NCI-H748 treated with DMSO at 0.1 percent for 48 hours (cell line): ENCODE measurements at regions not wholly inside any gene's neighbourhood (a gene's known extent, or its start where the extent isn't known, plus 50 kb on each side); places are given as distances from the start of the nearest gene placed in this dataset.

Experiments used
- DNase-seq: peaks from one replicate; lab custom pipeline; 2025; lab: John Stamatoyannopoulos, UW

DNA sequence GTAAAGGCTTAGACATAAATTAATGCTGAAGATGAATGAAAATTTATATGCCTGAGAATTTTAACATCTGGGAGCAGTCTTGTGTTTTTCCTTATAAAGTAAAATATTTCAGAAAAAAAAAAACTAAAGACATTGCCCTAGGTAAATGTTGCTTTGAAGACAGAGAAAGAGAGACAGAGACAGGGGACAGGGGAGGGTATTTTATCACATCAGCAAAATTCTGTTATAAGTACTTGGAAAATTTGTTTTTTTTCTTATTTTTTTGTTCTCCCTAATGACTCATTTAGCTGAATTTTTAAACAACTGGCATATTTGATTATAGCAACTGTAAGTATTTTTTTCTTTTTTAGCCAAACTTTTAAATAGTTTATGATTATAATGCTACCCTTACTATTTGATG lies 1540.6 kb upstream of the GBE1 start:
- no peak for DNase-seq

DNA sequence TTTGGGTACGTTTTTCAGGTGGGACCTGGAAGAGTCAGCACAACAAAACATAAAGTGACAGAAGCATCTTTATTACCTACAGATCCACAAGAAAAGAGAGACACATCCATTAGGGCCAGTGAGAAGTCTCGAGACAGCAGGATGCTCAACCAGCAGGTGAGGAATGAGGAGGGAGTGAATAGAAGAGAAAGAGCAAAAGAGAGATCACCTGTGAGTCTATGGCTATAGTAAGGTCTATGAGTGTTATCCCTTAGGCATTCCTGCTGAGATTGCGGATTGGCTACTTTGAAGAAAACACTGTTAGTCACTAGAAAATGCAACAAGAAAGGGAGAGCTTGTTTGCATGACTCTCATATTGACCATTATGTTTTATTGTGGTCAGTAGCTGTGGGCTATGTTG lies 1556.2 kb upstream of the GBE1 start:
- no peak for DNase-seq

DNA sequence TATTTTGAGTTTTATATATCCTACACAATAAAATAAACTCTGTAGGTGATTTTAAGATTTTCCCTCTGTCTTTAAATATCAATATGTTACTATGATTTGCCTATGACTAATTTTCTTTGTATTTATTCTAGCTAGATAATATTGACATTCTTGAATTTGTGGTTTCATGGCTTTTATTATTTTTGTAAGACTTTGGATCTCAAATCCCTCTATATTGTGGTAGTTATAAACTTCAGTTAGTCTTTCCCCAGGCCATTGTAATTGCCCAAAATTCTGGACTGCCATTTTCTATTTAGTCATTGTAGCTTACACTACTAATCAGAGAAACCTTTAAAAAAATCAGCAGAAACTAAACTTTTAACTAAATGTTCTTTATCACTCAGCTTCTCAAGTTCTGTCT lies 1559.3 kb upstream of the GBE1 start:
- DNase-seq = no peak

DNA sequence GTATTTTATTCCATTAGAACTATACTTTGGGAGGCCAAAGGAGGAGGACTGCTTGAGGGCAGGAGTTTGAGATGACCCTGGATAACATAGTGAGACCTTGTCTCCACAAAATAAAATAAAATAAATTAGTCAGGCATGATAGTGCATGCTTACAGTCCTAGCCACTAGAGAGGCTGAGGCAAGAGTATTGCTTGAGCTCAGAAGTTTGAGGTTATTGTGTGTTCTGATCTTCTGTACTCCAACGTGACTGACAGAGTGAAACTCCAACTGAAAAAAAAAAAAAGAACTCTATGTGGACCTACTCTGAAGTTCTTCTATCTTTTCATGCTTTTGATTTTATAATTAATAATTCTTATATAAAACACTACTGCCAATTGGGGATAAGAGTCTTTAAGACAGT lies 1560.0 kb upstream of the GBE1 start:
- no peak for DNase-seq

DNA sequence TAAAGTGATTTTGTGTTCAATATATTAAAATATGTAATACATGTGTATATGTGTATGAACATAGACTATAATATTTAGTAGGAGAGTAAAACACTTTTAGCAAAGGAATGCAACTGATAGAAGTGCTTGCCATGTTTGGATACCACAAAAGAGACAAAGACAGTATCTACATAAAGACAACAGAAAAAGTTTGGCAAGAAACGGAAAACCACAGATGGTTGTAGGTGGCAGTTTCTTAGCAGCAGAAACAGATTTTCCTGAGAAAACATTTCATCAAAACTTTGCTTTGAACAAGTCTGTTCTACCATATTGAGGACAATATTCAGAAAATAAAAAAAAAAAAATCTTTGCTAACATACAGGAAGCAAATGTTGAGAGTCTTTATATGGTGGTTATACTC lies 1560.4 kb upstream of the GBE1 start:
- DNase-seq = no peak

DNA sequence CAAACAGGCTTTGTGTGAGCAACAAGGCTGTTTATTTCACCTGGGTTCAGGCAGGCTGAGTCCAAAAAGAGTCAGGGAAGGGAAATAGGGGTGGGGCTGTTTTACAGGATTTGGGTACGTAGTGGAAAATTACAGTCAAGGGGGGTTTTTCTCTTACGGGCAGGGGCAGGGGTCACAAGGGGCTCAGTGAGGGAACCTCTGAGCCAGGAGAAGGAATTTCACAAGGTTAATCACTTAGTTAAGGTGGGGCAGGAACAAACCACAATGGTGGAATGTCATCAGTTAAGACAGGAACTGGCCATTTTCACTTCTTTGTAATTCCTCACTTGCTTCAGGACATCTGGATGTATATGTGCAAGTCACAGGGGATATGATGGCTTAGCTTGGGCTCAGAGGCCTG lies 1592.8 kb upstream of the GBE1 start:
- no peak for DNase-seq

DNA sequence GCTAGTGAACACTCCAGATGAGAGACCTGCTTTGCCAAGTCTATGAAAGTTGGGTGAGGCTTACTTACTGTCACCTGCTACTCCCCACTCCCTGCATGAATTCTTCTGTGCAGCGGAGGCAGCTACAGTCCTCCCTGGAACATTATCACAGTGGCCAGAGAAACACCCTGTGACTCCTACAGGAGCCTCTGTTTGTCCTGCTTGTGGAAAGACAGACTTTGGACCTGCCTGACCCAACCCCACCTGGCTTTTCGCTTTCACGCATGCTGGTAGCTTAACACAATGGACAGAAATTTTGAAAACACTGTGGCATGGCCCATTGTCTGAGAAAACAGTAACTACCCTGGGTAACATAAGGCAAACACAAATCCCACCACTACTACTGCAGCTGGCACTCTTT lies 1565.5 kb upstream of the CADM2 start:
- no peak for DNase-seq

DNA sequence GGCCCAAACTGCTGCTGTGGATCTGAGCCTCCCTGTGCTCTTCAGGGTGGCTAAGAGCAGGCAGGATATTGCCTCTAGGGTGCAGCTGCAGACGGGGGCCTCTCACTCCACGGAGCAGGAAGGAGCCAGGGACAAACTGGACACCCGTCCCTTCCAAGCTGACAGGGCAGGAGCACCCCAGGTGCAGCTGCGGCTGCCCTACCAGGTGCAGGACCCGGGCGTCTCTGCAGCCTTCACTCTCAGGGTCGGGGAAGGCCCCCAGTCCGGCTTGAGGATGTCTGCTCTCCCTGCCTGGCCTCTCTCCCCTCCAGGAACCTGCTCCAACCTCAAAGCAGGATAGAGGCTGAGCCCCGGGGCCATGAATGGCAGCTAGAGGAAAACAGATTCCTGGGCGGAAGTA lies 1554.9 kb upstream of the CADM2 start:
- DNase-seq = no peak

DNA sequence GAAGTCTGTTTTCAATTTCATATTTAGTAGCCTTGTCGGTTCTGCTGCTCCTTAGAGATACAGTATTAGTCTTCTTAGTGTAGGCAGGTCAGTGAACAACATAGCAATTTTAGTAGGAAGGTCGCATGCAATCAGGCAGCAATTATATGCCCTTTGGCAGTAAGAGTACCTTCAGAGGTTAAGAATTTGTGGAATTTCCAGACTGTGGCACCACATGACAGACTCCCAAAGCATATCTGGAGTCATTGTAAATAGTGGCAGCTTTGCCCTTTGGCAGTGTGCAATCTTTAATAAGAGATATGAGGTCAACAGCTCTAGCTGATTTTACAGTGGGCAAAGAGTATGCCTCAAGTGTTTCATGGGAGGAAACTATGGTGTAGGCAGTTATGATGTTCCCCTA lies 1532.5 kb upstream of the CADM2 start:
- DNase-seq = no peak

DNA sequence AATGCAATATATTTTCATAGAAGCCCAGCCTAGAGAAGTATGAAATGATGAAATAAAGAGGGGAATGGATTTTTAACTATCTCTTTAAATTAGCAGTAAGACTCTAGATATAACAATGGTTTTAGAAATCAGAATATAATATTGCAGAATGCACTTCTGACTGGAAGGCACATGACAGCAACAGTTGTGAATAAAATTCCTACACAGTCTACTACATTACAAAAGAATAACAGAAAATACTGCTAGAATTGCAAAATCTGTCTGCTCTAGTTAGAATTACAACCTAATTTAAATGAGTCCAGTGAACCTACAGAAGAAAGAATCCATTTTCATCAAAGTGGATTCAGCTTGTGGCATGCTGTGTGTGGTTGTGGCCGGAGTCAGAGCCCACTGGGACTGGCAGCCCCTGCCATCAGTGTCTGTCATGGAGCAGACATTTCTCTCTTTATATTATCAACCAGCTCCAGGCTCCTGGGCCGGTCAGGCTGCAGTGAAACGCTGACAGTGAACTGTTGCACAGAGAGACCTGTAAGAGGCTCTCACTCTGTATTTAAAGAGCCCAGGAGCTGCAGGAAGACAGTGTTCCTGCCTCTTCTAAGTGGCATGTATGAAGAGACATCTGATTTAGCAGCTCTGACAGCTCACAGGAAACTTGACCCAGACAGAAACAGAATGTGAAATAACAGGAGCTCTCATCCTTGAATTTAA lies 1523.8 kb upstream of the CADM2 start:
- DNase-seq = no peak

DNA sequence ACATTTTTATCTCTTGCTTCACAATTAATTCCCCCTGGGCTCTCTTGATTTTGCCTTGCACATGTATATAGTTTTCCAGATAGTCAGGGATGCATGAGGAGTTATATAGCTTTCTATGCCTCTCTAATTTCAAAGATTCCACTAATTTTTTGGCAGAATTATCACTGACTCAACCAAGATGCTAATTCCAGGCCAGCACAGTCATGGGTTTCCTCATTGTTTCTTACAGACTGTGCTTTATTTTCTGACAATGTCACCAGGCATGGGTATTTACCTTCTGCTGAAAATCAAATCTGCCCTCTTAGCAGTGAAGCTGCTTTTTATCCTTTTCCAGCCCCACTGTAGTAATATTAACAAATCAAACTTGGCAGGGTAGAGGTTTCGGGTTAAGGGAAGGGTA lies 1520.6 kb upstream of the CADM2 start:
- no peak for DNase-seq

DNA sequence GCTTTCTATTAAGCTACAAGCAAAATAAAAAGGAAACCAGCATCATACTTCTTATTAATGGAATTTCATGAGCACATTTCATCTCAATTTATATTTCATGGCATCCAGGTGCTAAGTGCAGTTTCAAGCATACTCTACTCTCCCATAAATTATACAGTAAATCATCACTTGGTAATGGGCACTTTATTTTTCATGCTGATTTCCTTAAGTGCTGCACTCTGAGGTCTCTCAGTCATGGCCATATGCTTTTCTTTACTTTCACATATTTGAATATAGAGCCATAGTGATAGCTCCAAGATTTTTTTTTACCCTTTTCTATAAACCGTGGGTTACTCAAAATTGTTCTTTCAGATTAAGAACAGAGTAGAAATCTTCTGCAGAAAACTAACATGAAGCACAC lies 1505.7 kb upstream of the CADM2 start:
- no peak for DNase-seq

DNA sequence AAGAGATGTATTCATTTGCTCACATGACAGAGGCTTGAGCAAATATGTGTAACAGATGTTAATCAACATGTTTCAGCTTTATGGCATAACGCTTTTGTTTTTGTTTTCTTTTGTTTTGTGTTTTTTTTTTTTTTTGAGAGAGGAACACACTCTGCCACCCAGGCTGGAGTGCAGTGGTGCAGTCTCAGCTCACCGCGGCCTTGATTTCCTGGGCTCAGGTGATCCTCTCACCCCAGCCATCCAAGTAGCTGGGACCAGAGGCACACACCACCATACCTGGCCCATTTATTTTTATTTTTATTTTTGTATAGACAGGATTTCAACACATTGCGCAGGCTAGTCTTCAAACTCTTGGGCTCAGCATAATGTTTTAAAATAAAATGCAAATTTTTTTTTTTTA lies 1504.4 kb upstream of the CADM2 start:
- no peak for DNase-seq

DNA sequence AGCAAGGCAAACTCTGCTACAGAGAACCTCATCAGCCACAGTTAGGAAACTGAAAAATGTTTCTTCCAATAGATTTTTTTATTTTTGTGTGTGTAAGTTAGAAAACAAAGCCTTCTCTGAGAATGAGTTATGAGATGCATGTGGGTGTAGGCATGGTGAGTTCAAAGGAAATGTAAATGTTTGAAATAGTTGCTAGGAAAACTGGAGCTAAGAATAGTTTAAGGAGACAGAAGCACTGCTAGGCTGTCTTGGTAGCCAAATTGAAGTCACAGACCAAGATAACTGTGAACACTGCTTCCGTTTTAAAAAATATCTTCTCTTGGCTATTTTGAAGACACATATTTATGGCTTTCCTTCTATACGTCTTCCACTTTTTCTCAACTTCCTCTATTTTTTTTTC lies 1501.2 kb upstream of the CADM2 start:
- no peak for DNase-seq

DNA sequence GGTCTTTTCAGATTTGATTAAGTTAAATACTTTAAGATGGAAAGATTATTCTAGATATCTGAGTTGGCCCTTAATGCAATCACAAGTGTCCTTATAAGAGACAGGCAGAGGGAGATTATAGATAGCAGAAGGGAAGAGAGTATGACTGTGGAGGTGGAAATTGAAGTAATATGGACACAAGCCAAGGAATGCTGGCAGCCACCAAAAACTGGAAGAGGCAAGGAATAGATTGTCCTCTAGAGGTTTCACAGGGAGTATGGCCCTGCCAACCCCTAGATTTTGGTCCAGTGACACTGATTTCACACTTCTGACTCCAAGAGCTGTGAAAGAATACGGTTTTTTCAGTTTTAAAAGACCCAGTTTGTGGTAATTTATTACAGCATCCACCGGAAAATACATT lies 1498.7 kb upstream of the CADM2 start:
- no peak for DNase-seq

DNA sequence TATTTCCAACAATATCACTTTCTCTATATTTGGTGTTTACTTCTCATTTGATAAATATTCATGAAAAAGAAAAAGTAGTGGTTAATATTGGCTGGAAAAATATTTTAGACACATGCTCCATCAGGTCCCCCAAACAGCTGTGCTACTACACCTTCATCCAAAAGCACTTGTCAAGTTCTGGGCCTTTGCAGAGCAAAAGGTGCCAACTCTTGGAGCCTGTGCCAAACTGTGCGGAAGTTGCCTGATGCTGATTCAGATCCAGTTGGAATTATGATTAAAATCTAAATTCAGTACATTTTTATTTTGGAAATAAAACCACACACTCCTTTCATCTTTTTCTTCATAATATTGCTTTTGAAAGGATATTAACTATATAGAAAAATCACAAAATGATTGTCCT lies 1497.4 kb upstream of the CADM2 start:
- DNase-seq = no peak

DNA sequence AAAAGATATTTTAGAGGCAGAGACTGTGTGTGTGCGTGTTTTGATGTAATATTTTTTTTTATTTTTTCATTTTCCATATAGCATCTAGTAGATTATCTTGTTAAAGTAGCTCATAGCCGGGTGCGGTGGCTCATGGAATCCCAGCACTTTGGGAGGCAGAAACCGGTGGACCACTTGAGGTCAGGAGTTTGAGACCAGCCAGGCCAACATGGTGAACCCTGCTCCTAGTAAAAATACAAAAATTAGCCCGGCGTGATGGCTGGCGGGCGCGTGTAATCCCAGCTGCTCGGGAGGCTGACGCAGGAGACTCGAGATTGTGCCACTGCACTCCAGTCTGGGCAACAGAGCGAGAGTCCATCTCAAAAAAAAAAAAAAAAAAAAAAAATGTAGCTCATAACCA lies 1481.2 kb upstream of the CADM2 start:
- DNase-seq = no peak

DNA sequence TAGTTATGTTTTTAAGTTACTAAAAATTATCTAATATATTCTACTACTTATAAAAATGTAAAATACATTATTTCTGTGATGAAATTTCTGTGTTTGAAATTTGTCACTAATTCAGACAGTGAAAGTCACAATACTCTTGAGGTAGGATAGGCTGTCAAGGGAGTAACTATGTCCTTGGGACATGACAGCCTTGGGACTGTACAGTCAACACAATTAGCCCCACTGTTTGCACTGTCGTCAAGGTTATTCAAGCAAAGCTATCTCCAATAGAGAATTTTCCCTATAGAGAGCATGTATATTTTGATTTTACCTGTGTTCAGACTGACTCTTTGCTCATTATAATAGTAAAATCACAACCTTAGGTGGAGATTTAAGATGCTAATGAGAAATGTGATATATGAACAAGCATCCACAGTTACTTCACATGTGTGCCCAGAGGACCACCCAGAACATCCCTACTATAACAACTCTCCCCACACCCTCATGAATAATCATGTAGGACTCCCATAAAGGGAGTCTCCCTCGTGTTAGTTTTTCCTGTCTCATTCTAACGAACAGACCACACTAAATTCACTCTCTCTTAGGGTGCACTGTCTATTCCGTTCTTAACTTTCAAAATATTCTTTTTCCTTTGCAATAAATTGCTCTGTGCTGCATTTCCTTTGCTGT lies 1476.3 kb upstream of the CADM2 start:
- DNase-seq = no peak

DNA sequence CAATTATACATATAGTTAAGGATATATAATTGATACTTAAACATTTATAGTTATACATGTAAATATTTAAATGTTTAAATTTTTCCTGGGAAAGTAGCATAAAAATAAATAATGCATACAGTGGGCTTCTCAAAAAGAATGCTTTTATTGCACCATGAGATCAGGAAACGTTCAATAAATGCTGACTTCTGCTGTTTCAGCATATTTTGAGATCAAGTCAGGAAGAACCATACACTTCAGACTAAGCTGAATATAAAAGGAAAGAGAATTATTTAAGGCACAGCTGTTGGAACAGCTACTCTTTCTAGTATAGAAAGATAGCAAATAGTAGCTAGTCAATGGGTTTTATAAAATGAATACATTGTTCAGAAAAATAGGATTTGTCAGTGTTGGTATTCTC lies 1462.3 kb upstream of the CADM2 start:
- DNase-seq = no peak

DNA sequence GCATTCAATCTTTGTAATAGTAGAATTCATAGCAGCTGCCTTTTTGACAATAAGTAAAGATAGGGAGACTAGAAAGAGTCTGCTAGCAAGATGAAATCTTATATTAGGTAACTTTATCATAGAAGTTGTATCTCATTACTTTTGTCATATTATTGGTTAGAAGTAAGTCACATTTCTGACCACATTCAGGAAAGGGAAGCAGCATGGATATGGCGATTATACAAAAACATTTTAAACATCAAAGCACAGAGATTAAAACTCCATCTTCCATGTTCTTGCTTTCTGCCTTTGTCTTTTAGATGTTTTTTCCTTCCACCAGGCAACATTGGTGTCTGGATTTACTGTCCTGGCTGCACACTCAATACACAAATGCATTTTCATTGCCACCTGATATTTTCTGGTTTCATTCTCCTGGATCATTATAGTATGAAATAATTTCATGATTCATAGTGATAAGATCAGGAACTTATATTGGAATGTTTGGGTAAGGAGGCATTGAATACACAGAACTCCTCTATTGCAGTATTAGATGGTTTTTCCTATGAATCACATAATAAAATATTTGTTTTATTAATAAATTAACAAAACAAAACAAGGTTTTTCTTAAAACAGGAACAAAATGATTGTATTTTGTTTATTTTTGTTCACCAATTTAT lies 1460.3 kb upstream of the CADM2 start:
- no peak for DNase-seq

DNA sequence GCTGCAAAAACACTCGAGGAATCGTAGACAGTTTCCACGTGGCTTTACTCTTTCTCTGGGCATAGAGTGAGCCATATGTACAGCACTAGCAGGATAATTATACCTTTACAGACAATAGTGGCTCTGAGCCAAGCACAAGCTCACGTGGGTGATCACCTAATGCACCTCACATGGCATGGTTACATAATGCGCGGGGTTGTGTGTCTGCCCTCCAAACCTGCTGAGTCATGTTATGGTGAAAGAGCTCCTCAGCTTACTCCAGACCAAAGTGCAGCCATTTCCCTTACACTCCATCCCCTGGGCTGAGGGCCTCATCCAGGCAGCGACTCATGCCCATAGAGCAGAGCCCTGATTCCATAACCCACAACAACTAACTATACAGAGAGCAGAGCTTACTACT lies 1458.4 kb upstream of the CADM2 start:
- no peak for DNase-seq

DNA sequence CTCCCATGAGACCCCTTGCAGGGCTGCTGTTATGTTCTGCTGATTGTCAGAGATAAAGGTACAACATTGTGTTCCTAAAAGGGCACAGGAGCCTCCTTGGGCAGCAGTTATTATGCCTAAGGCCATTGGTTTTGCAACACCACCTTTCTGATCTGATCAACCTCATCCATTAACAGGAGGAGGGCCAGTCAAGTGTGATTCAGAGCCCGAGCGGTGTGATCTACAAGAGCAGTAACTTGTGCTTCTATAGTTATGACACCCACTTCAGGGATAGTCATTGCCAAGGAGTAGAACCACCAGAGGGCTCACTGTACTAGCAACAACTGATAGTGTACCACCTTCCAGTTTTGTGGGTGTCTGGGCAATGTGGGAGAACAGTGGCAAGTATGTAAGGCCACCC lies 1457.9 kb upstream of the CADM2 start:
- DNase-seq = no peak

DNA sequence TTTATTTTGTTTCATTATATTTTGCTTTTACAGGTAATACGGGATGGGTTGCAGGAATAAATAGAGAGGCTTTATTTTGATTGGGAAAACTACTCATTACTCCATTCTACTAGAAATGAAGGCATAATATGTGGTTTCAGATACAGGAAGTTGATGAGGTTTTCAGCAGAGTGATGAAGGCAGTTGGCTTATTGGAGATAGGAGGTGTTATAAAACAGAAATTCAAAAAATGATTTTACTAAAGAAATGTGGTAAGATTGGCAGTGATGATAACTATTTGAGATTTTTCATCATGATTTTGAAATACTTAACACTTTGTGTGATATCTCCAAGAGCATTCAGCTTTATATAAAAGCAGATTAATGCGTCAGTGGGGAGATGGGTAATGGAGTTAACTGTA lies 1445.7 kb upstream of the CADM2 start:
- no peak for DNase-seq

DNA sequence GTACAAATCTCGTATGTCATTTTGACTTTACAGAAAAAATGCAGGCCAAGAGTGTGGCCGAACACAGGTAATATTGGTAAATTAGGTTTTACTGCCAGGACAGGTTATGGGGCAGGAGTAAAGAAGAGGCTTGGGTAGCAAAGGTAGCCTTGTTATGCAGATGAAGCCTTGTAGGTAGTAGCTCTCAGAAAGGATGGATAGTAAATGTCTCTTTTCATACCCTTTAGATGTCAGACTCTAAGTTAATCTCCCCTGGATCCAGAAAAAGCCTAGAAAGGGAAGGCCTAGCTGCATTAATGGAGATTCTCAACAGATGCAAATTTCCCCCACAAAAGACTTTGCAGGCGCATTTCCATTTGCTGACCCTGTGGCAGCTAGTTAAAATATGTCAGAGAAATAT lies 1445.1 kb upstream of the CADM2 start:
- DNase-seq = no peak
